OCI-M1 (cell line): ENCODE measurements at regions not wholly inside any gene's neighbourhood (a gene's known extent, or its start where the extent isn't known, plus 50 kb on each side); places are given as distances from the start of the nearest gene placed in this dataset.

ENCODE experiments used
- DNase-seq: peaks from one replicate; lab custom pipeline; 2025; lab: John Stamatoyannopoulos, UW

- no peak for DNase-seq
These were observed 100.7 kb upstream of the RTL1 start for GRCh38 chr14:101004176-101004575.

DNA sequence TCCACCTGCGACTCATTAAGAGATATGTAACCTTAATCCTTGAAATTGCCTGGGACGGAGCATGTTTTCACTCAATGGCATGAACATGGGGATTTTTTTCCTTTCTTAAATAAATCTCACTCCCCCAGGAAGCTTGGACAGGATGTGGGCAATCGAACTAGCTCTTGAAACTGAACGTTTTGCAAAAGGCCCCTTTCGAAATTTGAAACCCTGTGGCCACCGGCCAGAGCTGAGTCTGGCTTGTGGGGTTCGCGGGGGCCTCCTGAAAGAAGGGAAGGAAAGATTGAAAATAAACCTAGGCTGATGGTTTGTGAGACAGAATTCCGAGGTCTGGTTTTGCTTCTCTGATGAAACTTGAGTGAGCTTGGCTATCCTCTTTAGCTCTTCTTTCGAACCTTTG is 101.4 kb upstream of the RTL1 start:
- DNase-seq = no peak

- no peak for DNase-seq
These were observed 101.9 kb upstream of the RTL1 start for GRCh38 chr14:101005447-101005846.

GRCh38 chr14:101006008-101006407 is 102.5 kb upstream of the RTL1 start:
- DNase-seq = no peak

DNA sequence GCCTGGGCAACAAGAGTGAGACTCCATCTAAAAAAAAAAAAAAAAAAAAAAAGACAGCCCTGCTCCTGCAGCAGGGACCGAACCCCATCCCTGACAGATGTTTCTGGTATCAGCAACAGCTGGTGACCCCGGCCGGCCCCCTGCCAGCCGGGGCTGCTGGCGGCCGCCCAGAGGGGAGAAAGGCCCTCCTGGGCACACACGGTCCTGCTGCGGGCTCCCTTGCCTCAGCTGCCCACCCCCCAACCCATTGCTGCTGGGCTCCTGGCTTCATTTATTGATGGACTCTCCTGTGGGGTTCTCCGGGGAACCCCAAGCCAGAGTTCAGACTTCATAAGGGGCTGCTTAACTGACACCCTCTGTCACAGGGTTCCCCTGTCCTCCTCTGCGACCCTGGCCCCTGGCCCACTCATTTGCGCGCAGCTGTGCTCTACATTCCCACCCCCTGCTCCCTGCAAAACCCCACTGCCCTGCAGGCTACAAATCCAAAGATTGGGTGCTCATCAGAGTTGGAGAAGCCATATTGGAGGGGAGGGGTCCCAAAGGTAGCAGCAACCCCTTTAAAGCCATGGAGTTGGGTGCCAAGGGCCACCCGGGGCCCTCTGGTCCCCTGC is 103.6 kb upstream of the RTL1 start:
- DNase-seq = no peak

- no peak for DNase-seq
These were observed 104.2 kb upstream of the RTL1 start for GRCh38 chr14:101007765-101008164.

DNA sequence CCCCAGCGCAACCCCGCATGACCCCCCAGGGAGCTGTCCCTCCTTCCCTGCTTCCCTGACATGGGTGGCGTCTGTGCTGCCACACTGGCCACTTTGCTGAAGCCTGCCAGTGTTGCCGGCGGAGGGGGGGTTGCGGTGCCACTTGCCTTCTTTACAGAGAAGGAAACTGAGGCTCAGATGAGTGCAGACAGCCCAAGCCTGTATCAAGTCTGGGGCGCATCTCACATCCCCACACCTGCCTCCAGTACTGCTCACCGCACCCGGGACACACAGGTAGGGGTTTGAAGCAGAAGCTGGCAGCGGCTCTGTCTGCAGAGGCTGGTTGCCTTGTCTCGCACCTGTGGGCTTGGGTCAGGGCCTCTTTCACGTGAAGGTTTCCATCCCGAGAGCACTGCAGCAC is 104.7 kb upstream of the RTL1 start:
- no peak for DNase-seq

GRCh38 chr14:101008631-101009336 is 105.3 kb upstream of the RTL1 start:
- DNase-seq = no peak

DNA sequence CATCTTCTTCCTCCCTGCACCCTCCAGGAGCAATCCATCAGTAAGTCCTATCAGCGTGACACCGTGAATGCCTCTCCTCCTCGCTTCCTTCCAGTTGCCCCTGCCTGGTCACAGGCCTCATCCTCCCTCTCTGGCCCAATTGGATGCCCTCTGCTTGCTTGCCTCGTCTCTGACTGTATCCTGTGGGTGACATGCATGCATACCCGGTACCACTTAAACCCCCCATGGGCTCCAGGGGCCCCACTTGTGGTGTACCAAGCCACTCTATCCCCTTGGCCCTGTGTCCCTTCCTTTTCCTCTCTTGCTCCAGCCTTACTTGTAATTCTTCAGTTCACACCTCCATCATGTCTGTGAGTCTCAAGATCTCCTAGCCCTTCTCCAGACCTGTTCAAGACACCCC is 106.0 kb upstream of the RTL1 start:
- DNase-seq = no peak

DNA sequence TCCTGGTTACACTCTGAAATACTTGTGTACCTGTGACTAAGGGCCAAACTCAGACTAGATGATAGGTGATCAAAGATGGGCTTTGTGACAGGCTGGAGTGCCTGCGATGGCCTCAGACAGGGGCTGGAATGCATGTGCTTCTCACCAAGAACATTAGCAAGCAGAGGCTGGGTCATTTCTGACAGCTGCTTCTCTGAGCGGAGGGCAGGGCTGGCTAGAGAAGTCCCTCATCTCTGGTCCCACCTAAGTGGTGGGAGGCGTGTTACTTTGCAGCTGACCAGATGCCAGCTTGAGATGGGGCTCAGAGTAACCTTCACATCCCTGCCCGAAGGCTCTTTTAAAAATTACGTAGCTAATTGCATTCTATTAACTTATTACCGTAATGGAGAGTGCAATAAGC is 106.8 kb upstream of the RTL1 start:
- no peak for DNase-seq

DNA sequence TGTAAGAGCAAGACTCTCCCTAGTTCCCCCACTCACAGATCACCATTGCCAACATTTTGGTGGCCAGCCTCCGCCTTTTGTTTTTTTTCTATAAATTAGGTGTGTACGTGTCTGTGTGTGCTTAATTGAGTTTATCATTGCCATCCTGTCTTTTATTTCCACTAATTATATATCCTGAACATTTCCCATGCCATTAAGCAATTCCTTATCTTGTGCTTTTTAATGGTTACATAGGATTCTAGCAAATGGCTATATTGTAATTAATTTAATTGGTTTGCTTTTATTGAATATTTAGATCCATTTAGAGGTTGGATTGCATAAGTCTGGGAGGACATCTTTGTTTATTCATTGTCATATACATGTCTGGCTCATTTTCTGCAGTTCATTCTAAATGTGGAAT is 107.3 kb upstream of the RTL1 start:
- DNase-seq = no peak

- DNase-seq = no peak
These were observed 113.7 kb upstream of the RTL1 start for GRCh38 chr14:101017209-101017608.

DNA sequence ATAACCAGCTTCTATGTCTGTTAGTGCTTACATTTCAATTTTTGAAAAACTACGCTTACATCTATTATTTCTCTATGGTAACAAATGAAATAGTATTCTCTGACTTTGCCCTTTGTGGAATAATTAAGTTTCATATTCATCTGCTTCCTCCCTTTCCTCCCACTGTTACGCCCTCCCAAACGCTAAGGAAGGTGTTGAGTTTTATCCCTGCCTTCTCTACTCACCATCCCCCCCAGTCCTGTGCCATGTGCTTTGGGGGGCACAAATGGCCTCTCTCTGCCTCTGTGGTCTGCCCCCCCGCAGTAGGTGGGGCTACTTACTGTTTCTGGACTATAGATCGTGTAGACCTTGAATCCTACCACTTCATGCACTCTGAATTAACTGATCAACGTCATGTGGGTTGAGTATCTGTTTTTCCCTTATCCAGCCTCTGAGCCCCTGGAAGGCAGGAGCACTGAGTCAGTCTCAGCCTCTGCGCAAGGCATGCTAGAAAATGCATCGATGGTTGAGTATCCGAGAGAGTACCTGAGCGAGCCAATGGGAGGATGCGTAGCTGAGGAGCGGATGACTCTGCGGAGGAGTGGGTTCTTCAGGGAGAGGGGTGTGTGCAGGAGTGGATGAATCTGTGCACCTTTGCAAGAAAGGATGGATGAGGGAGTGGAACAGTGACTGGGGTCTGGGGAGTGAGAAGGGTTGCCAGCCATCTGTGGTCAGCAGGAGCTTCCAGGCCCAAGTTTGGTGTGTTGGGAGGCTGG is 114.5 kb upstream of the RTL1 start:
- DNase-seq = no peak

DNA sequence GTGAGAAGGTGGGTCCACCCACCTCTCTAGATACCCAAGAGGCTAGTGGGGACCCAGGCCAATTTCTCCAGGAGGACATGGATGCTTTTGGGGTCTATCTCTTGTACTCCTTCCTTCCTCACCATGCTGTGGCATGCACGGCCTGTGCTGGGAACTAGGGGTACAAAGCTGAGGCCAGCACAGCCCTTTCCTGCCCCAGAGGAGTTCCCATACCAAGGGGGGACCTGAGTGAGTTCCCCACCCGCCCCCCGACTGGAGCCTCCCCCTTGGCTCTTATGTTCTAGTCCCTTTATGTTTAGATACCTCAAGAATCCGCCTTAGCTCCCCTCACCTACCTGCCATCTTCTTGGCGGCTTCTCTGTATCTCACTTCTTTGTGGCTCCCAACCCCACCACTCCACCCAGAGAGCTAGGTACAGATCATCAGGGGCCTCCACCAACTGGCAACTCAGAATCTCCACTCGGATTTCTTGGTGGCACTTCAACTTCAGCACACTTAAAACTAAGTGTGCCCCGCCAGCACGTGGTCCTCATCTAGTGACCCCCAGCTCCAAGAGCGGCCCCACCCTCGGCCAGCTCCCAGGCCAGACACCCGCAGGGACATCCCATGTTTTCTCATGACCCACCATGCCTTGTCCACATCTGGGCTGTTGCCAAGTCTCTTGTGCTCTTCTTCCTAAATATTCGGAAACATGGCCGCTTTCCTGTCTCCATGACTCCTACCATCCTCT is 115.2 kb upstream of the RTL1 start:
- DNase-seq = no peak

GRCh38 chr14:101019541-101019940 is 116.0 kb upstream of the RTL1 start:
- DNase-seq = no peak

DNA sequence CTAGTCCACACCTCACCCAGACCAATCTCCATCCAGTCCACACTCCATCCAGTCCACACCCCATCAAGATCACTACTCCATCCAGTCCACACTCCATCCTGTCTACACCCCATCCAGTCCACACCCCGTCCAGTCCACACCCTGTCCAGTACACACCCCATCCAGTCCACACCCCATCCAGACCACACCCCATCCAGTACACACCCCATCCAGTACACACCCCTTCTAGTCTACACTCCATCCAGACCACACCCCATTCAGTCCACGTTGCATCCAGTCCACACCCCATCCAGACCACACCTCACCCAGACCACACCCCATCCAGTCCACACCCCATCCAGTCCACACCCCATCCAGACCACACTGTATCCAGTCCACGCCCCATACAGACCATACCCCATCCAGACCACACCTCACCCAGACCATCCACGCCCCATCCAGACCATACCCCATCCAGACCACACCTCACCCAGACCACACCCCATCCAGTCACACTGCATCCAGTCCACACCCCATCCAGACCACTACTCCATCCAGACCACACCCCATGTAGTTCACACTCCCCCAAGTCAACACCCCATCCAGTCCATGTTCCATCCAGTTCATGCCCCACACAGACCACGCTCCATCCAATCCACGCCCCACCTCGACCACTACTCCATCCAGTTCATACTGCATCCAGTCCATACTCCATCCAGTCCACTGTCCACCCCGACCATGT is 116.6 kb upstream of the RTL1 start:
- DNase-seq = no peak

- no peak for DNase-seq
These were observed 117.4 kb upstream of the RTL1 start for GRCh38 chr14:101020834-101021370.

DNA sequence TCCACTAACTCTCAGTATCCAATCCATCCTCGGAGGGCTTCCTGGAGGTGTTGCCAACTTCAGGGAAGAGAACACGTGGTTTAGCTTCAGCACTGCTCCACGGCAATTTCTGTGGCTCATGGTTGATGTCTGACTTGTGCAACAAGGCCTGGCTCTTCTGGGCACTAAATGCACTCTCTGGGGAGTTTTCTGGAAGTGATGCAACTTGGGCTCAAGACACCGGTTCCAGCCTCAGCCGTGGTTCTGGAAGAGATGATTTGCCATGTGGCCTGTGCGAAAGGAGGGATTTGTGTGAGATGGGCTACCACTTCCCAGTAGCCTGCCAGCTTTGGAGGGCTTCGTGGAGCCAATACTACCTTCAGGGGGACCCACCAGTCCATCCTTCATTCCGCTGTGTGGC is 118.6 kb upstream of the RTL1 start:
- no peak for DNase-seq

GRCh38 chr14:101022916-101023435 is 119.5 kb upstream of the RTL1 start:
- DNase-seq = no peak

DNA sequence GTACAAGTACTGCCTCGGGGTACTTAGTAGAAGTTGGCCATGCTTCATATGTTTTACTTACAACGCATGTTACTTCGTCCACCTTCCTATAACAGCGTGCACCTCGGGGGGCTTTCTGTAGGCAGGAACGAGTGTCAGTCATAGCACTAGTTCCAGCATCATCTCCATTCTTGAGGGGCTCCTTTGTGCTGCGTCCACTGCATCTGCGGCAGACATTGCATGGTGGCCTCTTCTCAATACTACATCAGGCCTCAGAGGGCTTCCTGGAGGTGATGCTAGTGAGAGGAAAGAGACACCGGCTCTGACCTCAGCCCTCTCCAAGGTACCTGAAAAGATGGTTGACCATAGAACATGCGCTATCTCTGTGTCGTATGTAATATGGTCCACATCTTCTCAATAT is 121.2 kb upstream of the RTL1 start:
- no peak for DNase-seq

- DNase-seq = no peak
These were observed 121.6 kb upstream of the RTL1 start for GRCh38 chr14:101025131-101025530.

DNA sequence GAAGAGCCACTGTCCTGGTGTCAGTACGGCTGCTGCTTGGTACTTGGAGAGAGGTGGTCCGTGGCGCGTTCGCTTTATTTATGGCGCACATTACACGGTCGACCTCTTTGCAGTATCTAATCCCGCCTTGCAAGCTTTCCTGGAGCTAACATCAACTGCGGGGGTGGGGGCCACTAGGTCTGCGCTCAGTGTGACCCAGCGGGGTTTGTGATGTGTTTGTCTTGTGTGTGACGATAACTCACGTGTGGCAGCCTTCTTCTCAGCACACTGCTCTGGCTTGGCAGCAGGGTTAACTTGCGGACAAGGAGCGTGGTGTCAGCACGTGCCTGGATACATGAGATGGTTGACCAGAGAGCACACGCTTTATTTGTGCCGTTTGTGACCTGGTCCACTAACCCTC is 122.2 kb upstream of the RTL1 start:
- DNase-seq = no peak
